ENCODE measurements at regions not wholly inside any gene's neighbourhood (a gene's known extent, or its start where the extent isn't known, plus 50 kb on each side); places are given as distances from the start of the nearest gene placed in this dataset.
"Not testable (repeated sequence)": the region's sequence is repeated elsewhere in the genome, so short reads cannot be mapped to it uniquely, and the experiment has no call there.

DNA sequence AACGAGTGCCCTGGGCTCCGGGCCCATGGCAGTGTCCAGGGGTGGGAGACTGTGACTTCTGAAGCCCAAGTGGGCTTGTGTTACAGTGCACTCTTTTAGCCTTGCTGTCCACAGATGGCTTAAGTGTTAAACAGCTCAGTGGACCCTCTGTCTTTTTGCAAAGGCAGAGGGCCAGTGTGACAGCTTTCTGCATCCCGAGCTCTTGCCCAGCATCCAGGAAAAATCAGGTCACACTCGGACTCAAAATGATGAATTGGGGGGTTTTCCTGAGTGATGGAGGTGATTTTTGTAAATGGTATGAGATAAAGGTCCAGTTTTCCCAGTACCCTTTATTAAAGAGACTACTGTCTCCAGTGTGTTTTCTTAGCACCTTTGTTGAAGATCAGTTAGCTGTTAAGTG, 321.3 kb upstream of the GRAMD2B start:
- no peak for DNase-seq (ENCODE audit: low spot score)

- no peak for DNase-seq (ENCODE audit: low spot score)
These were observed 320.2 kb upstream of the GRAMD2B start for GRCh38 chr5:126103050-126103449.

DNA sequence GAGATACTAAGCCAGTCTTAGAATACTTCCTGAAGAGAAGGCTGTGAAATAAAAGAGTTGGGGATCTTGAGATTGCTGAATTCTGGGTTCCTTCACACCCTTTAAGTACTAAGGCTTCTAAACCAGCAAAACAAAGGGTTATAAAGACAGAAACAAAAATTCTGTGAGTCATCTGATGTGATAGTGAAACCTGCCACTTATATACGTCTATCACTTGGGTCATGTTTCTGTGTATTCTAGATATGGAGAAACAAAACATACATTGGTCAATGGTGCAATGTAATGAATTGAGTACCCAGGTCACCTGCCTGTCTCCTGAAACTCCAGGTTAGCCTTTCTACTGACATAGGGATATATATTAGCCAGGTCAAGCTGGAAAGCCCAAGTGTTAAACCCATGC, 319.3 kb upstream of the GRAMD2B start:
- DNase-seq (ENCODE audit: low spot score) = no peak

GRCh38 chr5:126104341-126104740, 318.9 kb upstream of the GRAMD2B start:
- DNase-seq (ENCODE audit: low spot score) = no peak

- no peak for DNase-seq (ENCODE audit: low spot score)
These were observed 318.3 kb upstream of the GRAMD2B start for GRCh38 chr5:126104951-126105350.

DNA sequence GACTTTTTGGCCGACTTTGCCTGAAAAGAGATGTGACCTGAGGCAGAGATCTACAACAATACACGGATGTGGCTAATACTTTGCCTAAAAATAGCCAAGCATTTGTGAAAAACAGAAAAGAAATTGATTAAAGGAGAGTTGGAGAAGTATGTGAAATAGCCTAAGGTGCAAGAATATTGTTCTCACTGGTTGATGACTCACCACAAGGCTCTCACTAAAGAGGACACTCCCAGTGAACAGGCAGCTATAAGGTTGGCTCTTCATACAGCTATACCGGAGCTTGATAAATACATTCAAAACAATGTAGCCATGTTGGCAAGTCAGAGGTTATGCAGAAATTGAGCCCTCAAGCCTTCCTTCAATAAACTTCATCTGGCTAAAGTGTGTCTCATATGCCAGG, 317.2 kb upstream of the GRAMD2B start:
- no peak for DNase-seq (ENCODE audit: low spot score)

GRCh38 chr5:126107381-126107780, 315.8 kb upstream of the GRAMD2B start:
- no peak for DNase-seq (ENCODE audit: low spot score)

DNA sequence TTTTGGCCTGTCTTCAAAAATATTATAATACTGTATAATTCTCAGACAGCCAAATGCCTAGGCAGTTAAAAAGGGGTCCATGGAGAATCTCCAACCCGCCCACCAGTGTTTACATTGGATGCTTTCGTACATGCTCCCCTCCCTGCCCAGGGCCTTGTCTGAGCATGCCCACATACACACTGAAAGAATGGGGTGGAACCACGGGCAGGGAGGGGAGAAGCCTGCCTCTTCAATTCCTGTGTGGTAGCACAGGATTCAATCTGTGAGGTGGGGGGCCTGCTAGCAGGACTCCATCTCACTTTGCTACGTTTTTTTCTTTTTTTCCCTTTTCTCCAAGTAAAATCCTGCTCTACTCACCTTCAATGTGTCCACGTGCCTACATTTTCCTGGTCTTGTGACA, 314.7 kb upstream of the GRAMD2B start:
- DNase-seq (ENCODE audit: low spot score) = no peak

DNA sequence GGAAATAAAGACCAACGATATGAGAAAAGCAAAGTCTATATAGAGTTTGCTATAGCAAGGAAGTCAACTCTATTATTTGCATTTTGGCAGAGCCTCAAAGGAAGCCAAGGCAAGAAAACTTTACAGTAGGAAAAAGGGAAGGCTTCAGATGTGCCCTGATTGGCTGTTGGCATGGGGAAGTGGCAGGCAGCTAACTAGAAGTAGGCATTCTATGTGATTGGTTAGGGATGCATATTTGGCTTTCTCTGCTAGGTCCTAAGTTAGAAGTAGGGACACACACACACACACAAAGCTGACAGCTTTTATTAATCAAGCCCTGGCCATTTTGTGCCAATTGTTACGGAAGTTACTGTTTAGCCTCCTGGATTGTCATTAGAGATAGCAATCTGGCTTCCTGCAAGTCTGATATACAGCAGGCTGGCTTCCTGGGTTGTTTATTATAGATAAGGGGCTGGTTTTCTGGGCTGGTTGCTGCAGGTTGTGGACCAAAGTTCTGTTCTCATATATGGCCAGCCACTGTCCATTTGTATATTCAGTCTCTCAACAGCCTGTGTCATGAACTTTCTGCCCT, 308.1 kb upstream of the GRAMD2B start:
- DNase-seq (ENCODE audit: low spot score) = no peak

DNA sequence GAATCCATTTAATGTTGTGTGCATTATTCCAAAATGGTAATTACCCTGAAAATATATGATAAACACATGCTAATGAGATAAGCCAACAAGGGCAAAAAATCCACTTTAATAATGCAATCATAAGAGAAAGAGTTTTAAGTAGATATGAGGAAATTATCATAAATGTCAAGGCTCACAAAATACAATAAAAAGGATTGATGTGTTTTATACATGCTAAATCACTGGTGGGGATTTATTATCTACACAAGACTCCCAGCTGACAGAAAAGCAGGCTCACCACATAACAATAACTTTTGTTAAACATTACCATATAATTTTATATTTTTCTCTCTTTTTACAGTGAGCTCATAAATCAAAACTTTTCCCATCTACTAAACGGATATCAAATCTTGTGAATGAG, 306.2 kb upstream of the GRAMD2B start:
- DNase-seq (ENCODE audit: low spot score) = no peak

- DNase-seq (ENCODE audit: low spot score) = no peak
These were observed 303.2 kb upstream of the GRAMD2B start for GRCh38 chr5:126119887-126120442.

GRCh38 chr5:126120939-126121338, 302.3 kb upstream of the GRAMD2B start:
- DNase-seq (ENCODE audit: low spot score) = no peak

DNA sequence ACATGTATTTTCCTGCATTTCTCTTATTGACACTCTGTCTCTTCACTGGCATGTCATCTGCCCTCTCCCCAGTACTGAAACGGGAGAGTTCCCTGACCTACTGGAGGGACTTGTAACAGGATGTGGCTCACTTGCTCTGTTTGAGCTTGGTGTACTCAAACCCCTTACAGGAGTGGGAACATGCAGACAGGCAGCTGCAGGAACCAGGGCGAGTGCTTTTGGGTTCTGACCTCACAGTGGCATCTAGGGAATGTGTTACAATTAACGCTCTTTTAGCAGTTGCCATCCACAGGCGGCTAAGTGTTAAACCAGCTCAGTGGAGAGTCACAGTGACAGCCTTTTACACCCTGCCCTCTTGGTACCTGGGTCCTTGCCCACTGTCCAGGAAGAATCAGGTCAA, 300.3 kb upstream of the GRAMD2B start:
- DNase-seq (ENCODE audit: low spot score) = no peak

- DNase-seq (ENCODE audit: low spot score) = no peak
These were observed 298.4 kb upstream of the GRAMD2B start for GRCh38 chr5:126124706-126125345.

GRCh38 chr5:126125407-126125806, 297.8 kb upstream of the GRAMD2B start:
- no peak for DNase-seq (ENCODE audit: low spot score)

- DNase-seq (ENCODE audit: low spot score) = no peak
These were observed 296.6 kb upstream of the GRAMD2B start for GRCh38 chr5:126126574-126126973.

GRCh38 chr5:126127371-126127770, 295.8 kb upstream of the GRAMD2B start:
- DNase-seq (ENCODE audit: low spot score) = not testable (repeated sequence)

DNA sequence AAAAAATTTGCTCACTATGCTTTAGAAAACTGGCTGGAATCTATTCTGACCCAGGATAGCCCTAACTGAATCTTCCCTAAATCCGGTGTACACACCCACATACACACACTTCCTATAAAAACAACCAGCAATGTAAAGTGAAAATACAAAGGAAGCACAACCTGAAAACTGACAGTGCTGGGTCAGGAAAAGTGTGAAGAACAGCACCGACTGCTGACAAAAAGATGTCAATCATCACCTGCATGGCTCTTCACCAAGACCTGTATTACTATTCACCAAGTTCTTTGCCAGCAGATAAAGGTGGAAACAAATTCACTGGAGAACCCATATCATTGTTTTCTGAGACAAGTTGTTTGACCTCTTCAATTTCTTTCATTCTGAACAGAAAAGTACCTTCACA, 293.8 kb upstream of the GRAMD2B start:
- DNase-seq (ENCODE audit: low spot score) = no peak

DNA sequence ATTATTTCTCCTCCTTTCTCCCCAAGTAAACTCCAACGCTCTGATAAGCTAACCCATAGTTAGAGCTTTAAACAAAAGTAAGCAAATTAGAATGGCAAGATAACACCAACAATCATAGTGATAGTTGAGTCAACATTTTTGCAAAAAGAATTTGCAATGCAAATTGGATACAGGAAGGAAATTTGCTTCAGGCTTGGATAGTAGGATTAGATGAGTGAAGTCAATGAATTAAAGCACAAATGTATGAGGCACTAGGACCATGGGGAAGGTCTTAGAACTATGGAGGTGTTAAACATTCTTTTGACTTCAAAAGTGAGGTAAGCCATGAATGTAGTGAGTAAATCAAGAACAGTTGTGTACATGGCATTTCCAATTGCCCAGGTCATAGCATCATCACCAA, 289.8 kb upstream of the GRAMD2B start:
- DNase-seq (ENCODE audit: low spot score) = no peak

GRCh38 chr5:126137891-126138280, 285.3 kb upstream of the GRAMD2B start:
- DNase-seq (ENCODE audit: low spot score) = no peak

- no peak for DNase-seq (ENCODE audit: low spot score)
These were observed 284.8 kb upstream of the GRAMD2B start for GRCh38 chr5:126138281-126138931.

DNA sequence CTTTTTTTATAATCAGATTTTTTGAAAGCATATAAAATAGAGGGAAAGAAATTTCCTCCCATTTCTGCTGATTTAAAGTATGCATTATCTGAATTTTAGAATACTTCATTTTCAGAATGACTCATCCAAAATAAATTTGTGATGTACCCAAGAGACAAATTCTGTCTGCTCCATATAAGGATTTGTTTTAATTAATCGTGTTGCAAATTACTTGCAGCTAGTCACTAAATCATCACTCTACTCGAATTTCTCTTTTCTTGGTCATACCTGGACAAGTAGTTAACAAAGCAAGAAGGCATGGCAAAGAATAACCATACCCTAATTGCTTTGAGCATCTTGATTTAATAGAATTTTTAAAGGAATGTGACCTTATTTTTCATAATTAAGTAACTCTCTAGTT, 284.1 kb upstream of the GRAMD2B start:
- DNase-seq (ENCODE audit: low spot score) = no peak

DNA sequence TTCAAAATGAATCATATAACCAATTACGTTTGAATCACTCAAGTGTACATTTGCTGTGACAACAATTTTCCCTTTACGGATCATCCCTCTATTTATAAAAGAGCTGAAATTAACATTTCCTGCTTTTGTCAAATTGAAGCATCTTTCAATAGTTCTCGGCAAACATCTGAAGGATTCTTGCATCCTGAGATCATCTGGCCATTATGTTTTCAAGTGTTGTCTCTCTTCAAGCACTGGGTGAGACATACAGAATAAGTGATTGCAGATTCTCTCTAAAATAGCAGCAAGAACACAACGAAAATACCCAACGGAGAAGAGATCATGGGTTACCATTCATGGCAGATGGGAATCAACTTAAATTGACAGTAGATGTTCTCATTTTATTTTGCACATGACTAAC, 283.4 kb upstream of the GRAMD2B start:
- no peak for DNase-seq (ENCODE audit: low spot score)

DNA sequence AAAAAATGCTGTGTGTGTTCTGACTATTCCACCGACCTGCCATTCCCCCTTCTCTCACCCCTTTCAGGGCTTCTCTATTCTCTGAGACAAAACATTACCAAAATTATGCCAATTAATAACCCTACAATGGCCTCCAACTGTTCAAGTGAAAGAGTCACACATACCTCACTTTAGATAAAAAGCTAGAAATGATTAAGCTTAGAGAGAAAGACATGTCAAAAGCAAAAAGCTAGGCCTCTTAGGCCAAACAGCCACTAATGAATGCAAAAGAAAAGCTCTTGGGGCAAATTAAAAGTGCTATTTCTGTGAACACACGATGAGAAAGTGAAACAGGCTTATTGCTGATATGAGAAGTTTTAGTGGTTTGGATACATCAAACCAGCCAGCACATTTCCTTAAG, 279.6 kb upstream of the GRAMD2B start:
- DNase-seq (ENCODE audit: low spot score) = no peak
